Neuronal stem cell (in vitro differentiated cells): ENCODE measurements at regions not wholly inside any gene's neighbourhood (a gene's known extent, or its start where the extent isn't known, plus 50 kb on each side); places are given as distances from the start of the nearest gene placed in this dataset.

Source experiments
- DNase-seq: peaks from one replicate; pipeline ENCODE4 v3.0.0-alpha.2; 2013; ENCODE audit warnings: low spot score
- H2AFZ ChIP-seq: one replicate; pipeline ENCODE4 v1.6.1; 2013; ENCODE audit warnings: mild to moderate bottlenecking, low read length, inconsistent platforms
- H2AK5ac ChIP-seq: 2 replicates; pipeline ENCODE4 v1.6.1; 2013; ENCODE audit warnings: low read depth, mild to moderate bottlenecking, inconsistent platforms, low read length, moderate library complexity, mixed read lengths
- H2BK120ac ChIP-seq: 2 replicates; pipeline ENCODE4 v1.6.1; 2013; ENCODE audit warnings: low read depth, mild to moderate bottlenecking, inconsistent platforms, low read length, moderate library complexity, mixed read lengths
- H2BK12ac ChIP-seq: one replicate; pipeline ENCODE4 v1.6.1; 2013; ENCODE audit warnings: low read length, inconsistent platforms
- H2BK15ac ChIP-seq: 2 replicates; pipeline ENCODE4 v1.6.1; 2013; ENCODE audit warnings: mild to moderate bottlenecking, low read length, inconsistent platforms, mixed read lengths
- H2BK5ac ChIP-seq: one replicate; pipeline ENCODE4 v1.6.1; 2013; ENCODE audit warnings: inconsistent platforms, mild to moderate bottlenecking, low read length, moderate library complexity
- H3K14ac ChIP-seq: one replicate; pipeline ENCODE4 v1.6.1; 2013; ENCODE audit warnings: low read length, inconsistent platforms
- H3K18ac ChIP-seq: 2 replicates; pipeline ENCODE4 v1.6.1; 2013; ENCODE audit warnings: low read length, inconsistent platforms
- H3K23ac ChIP-seq: 2 replicates; pipeline ENCODE4 v1.6.1; 2013; ENCODE audit warnings: low read depth, mild to moderate bottlenecking, mixed read lengths, low read length, inconsistent platforms; ENCODE audit not compliant: poor library complexity
- H3K27ac ChIP-seq: replicated peaks from 3 replicates; pipeline ENCODE4 v1.5.1; 2013; ENCODE audit warnings: low read length, inconsistent platforms
- H3K27me3 ChIP-seq, 3 experiments: 2 replicates each; pipeline ENCODE4 v1.6.1; 2013; ENCODE audit warnings: low read length in 3 of 3, mild to moderate bottlenecking in 2 of 3, inconsistent platforms in 1 of 3, low read depth in 1 of 3, mixed read lengths in 1 of 3, moderate library complexity in 1 of 3; ENCODE audit not compliant: control insufficient read depth in 3 of 3, insufficient read depth in 3 of 3
- H3K36me3 ChIP-seq, 2 donors: replicated peaks in 1 of 2; 2 replicates each; pipeline ENCODE4 v1.6.1; 2013; ENCODE audit warnings: low read length in 2 of 2; ENCODE audit not compliant: control insufficient read depth in 2 of 2, insufficient read depth in 2 of 2
- H3K4ac ChIP-seq: 2 replicates; pipeline ENCODE4 v1.6.1; 2013; ENCODE audit warnings: inconsistent platforms, mild to moderate bottlenecking, low read length, moderate library complexity
- H3K4me1 ChIP-seq, 2 donors: 1 replicate in 1 of 2; 2 replicates in 1 of 2; pipeline ENCODE4 v1.6.1; 2013; ENCODE audit warnings: low read length in 2 of 2, low read depth in 1 of 2; ENCODE audit not compliant: control insufficient read depth in 2 of 2, insufficient read depth in 1 of 2
- H3K4me2 ChIP-seq: one replicate; pipeline ENCODE4 v1.6.1; 2013; ENCODE audit warnings: mild to moderate bottlenecking, low read length, inconsistent platforms; ENCODE audit not compliant: insufficient read depth, poor library complexity, severe bottlenecking
- H3K4me3 ChIP-seq, 2 donors: 2 replicates each; pipeline ENCODE4 v1.5.1; 2013; ENCODE audit warnings: low read length in 2 of 2, mild to moderate bottlenecking in 2 of 2, inconsistent platforms in 1 of 2, moderate library complexity in 1 of 2
- H3K79me1 ChIP-seq: one replicate; pipeline ENCODE4 v1.6.1; 2013; ENCODE audit warnings: low read depth, mild to moderate bottlenecking, inconsistent platforms, low read length, moderate library complexity
- H3K9ac ChIP-seq: one replicate; pipeline ENCODE4 v1.6.1; 2013; ENCODE audit warnings: mild to moderate bottlenecking, low read depth, low read length, inconsistent platforms; ENCODE audit not compliant: poor library complexity
- H3K9me3 ChIP-seq, 2 donors: replicated peaks in 1 of 2; 2 replicates each; pipeline versions ENCODE3 to v1.6.1; 2013; ENCODE audit warnings: low read length in 2 of 2, mild to moderate bottlenecking in 2 of 2, inconsistent platforms in 1 of 2, low read depth in 1 of 2, mixed read lengths in 1 of 2, moderate library complexity in 1 of 2; ENCODE audit not compliant: control insufficient read depth in 2 of 2, insufficient read depth in 1 of 2
- H4K8ac ChIP-seq: one replicate; pipeline ENCODE4 v1.6.1; 2013; ENCODE audit warnings: low read depth, mild to moderate bottlenecking, inconsistent platforms, low read length, moderate library complexity
- H4K91ac ChIP-seq: one replicate; pipeline ENCODE4 v1.6.1; 2013; ENCODE audit warnings: low read length, low read depth, mild to moderate bottlenecking, inconsistent platforms; ENCODE audit not compliant: poor library complexity
- WGBS, 2 donors: extraction: QIAGEN DNeasy Blood & Tissue Kit; methylation state at CpG; one replicate each; pipeline ENCODE4 v1.1.7; 2013; ENCODE audit warnings: missing lambda C conversion rate in 2 of 2, mixed read lengths in 1 of 2; ENCODE audit not compliant: insufficient read length in 2 of 2, insufficient replicate concordance in 1 of 2; ENCODE audit errors: extremely low coverage in 2 of 2; 5-methylcytosine and 5-hydroxymethylcytosine counted together

- H3K9ac ChIP-seq = no peak overlapping the region
- no peak overlapping the region for H3K4me3 ChIP-seq
- H3K79me1 ChIP-seq = no peaks in the 10 kb centered on the region
- H3K4me2 ChIP-seq = no peak overlapping the region
- H2BK5ac ChIP-seq = no peak overlapping the region
- H2BK12ac ChIP-seq = no peak overlapping the region
- no peak overlapping the region for H3K23ac ChIP-seq
- DNase-seq = no peak
- H3K14ac ChIP-seq = no peak overlapping the region
- H3K36me3 ChIP-seq = no peaks in the 10 kb centered on the region
- no peak overlapping the region for H4K91ac ChIP-seq
- WGBS, 2 donors = no CpG with 5 or more reads among the region's 4 CpGs
- H3K4me1 ChIP-seq = peaks cover 0 to 7% of the 10 kb centered on the region in 2 donors
- no peak overlapping the region for H2AK5ac ChIP-seq
- no peak overlapping the region for H2BK120ac ChIP-seq
- no peak overlapping the region for H4K8ac ChIP-seq
- no peak overlapping the region for H2AFZ ChIP-seq
- no peaks in the 10 kb centered on the region for H3K9me3 ChIP-seq
- H3K27ac ChIP-seq = no peak overlapping the region
- no peak overlapping the region for H3K4ac ChIP-seq
- no peak overlapping the region for H2BK15ac ChIP-seq
- H3K18ac ChIP-seq = no peak overlapping the region
- H3K27me3 ChIP-seq = peaks cover 0 to 24% (median 0%) of the 10 kb centered on the region in 3 experiments
Measured at GRCh38 chr1:214124915-214125314, 137.1 kb downstream of the PROX1 start.

- H3K9ac ChIP-seq = no peak overlapping the region
- WGBS, 2 donors = no CpG with 5 or more reads among the region's 1 CpG
- DNase-seq = no peak
- no peak overlapping the region for H3K27ac ChIP-seq
- H3K14ac ChIP-seq = no peak overlapping the region
- H3K18ac ChIP-seq = no peak overlapping the region
- H2AK5ac ChIP-seq = no peak overlapping the region
- H4K91ac ChIP-seq = no peak overlapping the region
- no peak overlapping the region for H2BK12ac ChIP-seq
- no peak overlapping the region for H2BK120ac ChIP-seq
- H4K8ac ChIP-seq = no peak overlapping the region
- H2BK15ac ChIP-seq = no peak overlapping the region
- peaks cover 0 to 7% of the 10 kb centered on the region in 2 donors for H3K4me1 ChIP-seq
- no peak overlapping the region for H2AFZ ChIP-seq
- H3K4me3 ChIP-seq = no peak overlapping the region
- no peak overlapping the region for H3K4me2 ChIP-seq
- no peak overlapping the region for H3K4ac ChIP-seq
- H3K36me3 ChIP-seq = no peaks in the 10 kb centered on the region
- H3K9me3 ChIP-seq = no peaks in the 10 kb centered on the region
- H3K27me3 ChIP-seq = peaks cover 0 to 30% (median 0%) of the 10 kb centered on the region in 3 experiments
- H2BK5ac ChIP-seq = no peak overlapping the region
- H3K79me1 ChIP-seq = no peaks in the 10 kb centered on the region
- no peak overlapping the region for H3K23ac ChIP-seq
Measured at GRCh38 chr1:214125819-214126218, 138.0 kb downstream of the PROX1 start.

- H3K4me1 ChIP-seq = peaks cover 0 to 5% of the 10 kb centered on the region in 2 donors
- no peak overlapping the region for H3K18ac ChIP-seq
- no peak overlapping the region for H3K27ac ChIP-seq
- no peak overlapping the region for H3K14ac ChIP-seq
- H2BK5ac ChIP-seq = no peak overlapping the region
- no peak overlapping the region for H3K4me3 ChIP-seq
- H4K91ac ChIP-seq = no peak overlapping the region
- no peak overlapping the region for H2BK120ac ChIP-seq
- no peak overlapping the region for H3K23ac ChIP-seq
- no peak overlapping the region for H3K4ac ChIP-seq
- H3K79me1 ChIP-seq = no peaks in the 10 kb centered on the region
- H2BK12ac ChIP-seq = no peak overlapping the region
- H2BK15ac ChIP-seq = no peak overlapping the region
- WGBS, 2 donors = no CpG with 5 or more reads among the region's 2 CpGs
- no peaks in the 10 kb centered on the region for H3K36me3 ChIP-seq
- H3K27me3 ChIP-seq = peaks cover 0 to 38% (median 0%) of the 10 kb centered on the region in 3 experiments
- no peak overlapping the region for H4K8ac ChIP-seq
- no peak overlapping the region for H2AFZ ChIP-seq
- no peaks in the 10 kb centered on the region for H3K9me3 ChIP-seq
- no peak overlapping the region for H2AK5ac ChIP-seq
- DNase-seq = no peak
- H3K4me2 ChIP-seq = no peak overlapping the region
- H3K9ac ChIP-seq = no peak overlapping the region
Measured at GRCh38 chr1:214126697-214127146, 138.9 kb downstream of the PROX1 start.

- no peak overlapping the region for H2BK12ac ChIP-seq
- WGBS, 2 donors = no CpG with 5 or more reads among the region's 4 CpGs
Measured at GRCh38 chr1:214127705-214128104, 139.9 kb downstream of the PROX1 start.

More at GRCh38 chr1:214127705-214128104, 139.9 kb downstream of the PROX1 start:
- peaks cover 0 to 4% of the 10 kb centered on the region in 2 donors for H3K4me1 ChIP-seq
- no peak overlapping the region for H3K4me2 ChIP-seq
- H3K4ac ChIP-seq = no peak overlapping the region
- H3K23ac ChIP-seq = no peak overlapping the region
- H3K27me3 ChIP-seq = peaks cover 0 to 44% (median 0%) of the 10 kb centered on the region in 3 experiments
- no peak overlapping the region for H3K9ac ChIP-seq
- no peak overlapping the region for H4K8ac ChIP-seq
- H2AFZ ChIP-seq = no peak overlapping the region
- no peak overlapping the region for H2AK5ac ChIP-seq
- no peak overlapping the region for H3K27ac ChIP-seq
- no peaks in the 10 kb centered on the region for H3K9me3 ChIP-seq
- H4K91ac ChIP-seq = no peak overlapping the region
- no peak overlapping the region for H3K4me3 ChIP-seq
- no peak for DNase-seq
- no peaks in the 10 kb centered on the region for H3K36me3 ChIP-seq
- H2BK5ac ChIP-seq = no peak overlapping the region
- H2BK120ac ChIP-seq = no peak overlapping the region
- H3K79me1 ChIP-seq = no peaks in the 10 kb centered on the region
- no peak overlapping the region for H3K14ac ChIP-seq
- H3K18ac ChIP-seq = no peak overlapping the region
- no peak overlapping the region for H2BK15ac ChIP-seq
